ENCODE measurements at regions not wholly inside any gene's neighbourhood (a gene's known extent, or its start where the extent isn't known, plus 50 kb on each side); places are given as distances from the start of the nearest gene placed in this dataset.
"Not testable (repeated sequence)": the region's sequence is repeated elsewhere in the genome, so short reads cannot be mapped to it uniquely, and the experiment has no call there.

DNA sequence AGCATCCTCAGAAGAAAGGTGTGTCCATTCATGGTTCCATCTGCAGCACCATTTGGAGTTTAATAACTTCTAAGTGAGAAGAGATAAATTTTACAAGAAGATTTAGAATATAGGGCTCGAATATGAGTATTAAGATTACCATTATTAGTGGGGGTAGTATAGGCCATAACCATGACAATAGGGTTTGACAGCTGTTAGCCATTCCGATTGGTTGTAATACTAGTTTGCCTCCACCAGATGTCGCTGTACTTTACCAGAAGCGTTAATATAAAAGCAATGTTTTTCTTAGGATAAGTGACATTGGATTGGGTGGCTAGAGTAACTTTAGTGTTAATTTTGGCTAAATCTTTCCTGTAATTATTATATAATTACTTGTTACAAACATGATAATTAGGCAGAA, 107.5 kb upstream of the SRD5A2 start:
- TF ChIP-seq, protein P1, sequence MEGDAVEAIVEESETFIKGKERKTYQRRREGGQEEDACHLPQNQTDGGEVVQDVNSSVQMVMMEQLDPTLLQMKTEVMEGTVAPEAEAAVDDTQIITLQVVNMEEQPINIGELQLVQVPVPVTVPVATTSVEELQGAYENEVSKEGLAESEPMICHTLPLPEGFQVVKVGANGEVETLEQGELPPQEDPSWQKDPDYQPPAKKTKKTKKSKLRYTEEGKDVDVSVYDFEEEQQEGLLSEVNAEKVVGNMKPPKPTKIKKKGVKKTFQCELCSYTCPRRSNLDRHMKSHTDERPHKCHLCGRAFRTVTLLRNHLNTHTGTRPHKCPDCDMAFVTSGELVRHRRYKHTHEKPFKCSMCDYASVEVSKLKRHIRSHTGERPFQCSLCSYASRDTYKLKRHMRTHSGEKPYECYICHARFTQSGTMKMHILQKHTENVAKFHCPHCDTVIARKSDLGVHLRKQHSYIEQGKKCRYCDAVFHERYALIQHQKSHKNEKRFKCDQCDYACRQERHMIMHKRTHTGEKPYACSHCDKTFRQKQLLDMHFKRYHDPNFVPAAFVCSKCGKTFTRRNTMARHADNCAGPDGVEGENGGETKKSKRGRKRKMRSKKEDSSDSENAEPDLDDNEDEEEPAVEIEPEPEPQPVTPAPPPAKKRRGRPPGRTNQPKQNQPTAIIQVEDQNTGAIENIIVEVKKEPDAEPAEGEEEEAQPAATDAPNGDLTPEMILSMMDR (conservative IDR thresholded peaks at IDR 0.05; ENCODE audit: low read depth, low read length), result peak; percentile 60
- DNase-seq (ENCODE audit: low read depth), result no peak
- H3K4me3 ChIP-seq (ENCODE audit: low read depth, low read length), result no peak overlapping the region

DNA sequence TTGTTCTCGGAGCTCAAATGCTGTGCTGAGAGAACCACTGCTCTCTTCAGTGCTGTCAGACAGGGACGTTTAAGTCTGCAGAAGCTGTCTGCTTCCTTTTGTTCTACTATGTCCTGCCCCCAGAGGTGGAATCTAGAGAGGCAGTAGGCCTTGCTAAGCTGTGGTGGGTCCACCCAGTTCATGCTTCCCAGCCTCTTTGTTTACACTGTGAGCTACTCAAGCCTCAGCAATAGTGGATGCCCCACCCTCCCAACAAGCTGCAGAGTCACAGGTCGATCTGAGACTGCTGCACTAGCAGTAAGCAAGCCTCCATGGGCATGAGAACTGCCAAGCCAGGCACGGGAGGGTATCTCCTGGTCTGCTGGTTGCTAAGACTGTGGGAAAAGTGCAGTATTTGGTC, 102.8 kb upstream of the SRD5A2 start:
- H3K4me3 ChIP-seq (ENCODE audit: low read depth, low read length); DNase-seq (ENCODE audit: low read depth): not testable (repeated sequence)

DNA sequence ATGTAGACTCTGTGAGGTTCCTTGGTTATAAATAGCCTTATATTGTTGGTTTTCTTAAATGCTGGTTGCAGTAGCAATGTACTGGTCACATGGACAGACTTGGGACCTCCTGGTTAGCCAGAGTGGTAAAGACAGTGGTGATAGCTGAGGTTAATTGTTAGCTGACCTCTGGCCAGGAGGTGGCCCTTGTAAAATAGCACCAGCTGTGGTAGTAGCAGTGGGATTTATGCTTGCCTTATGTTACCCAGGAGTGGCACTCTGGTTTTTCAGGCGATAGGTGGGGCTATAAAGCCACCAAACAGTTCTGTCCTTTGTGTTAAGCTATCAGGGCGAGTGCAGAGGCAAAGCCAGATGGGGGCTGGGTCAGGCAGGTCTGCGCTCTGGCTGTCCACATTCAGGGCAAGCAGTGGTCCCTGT, 94.8 kb upstream of the SRD5A2 start:
- no peak overlapping the region for H3K4me3 ChIP-seq (ENCODE audit: low read depth, low read length)
- no peak for DNase-seq (ENCODE audit: low read depth)
- TF ChIP-seq, protein P1 (conservative IDR thresholded peaks at IDR 0.05; ENCODE audit: low read depth, low read length), result peak; percentile 17

DNA sequence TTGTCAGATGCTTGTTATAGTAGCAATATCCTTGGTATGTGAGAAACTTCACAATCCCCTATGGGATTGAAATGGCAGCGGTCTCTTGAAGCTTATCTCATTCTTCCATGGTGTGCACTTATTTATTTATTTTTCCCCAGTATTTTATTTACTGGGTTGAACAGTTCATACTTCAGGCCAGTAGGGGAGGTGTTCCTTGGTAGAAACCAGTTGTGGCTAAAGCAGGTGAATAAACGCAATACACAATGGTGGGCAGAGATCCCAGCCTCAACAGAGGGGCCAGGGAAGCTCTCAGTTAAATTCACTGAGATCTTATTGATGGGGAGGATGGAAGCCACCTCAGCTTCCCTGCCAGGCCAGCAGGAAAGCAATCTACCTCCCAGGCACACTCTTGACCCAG, 93.7 kb upstream of the SRD5A2 start:
- TF ChIP-seq, protein P1 (conservative IDR thresholded peaks at IDR 0.05; ENCODE audit: low read depth, low read length), result peak; percentile 30
- H3K4me3 ChIP-seq (ENCODE audit: low read depth, low read length), result no peak overlapping the region
- DNase-seq (ENCODE audit: low read depth), result no peak

DNA sequence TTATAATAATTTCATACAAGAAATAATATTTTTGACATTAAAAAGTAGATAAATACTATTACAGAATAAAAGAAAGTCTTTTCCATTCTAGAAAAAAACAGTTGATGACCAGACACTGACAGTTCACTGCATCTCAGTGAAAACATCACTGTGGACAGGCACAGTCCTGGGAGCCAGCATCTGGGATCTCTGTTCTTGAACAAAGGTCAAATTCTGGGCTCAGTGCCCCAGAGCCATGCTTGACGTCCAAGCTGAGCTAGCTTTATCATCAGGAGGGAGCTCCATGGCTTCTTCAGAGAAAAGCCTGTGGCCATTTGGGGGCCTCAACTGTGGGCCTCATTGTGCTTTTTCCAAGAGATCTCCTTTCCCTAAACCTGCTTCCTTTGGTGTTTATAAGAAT, 86.1 kb upstream of the SRD5A2 start:
- TF ChIP-seq, protein P1 (conservative IDR thresholded peaks at IDR 0.05; ENCODE audit: low read depth, low read length), result no peak
- DNase-seq (ENCODE audit: low read depth), result no peak
- no peak overlapping the region for H3K4me3 ChIP-seq (ENCODE audit: low read depth, low read length)

DNA sequence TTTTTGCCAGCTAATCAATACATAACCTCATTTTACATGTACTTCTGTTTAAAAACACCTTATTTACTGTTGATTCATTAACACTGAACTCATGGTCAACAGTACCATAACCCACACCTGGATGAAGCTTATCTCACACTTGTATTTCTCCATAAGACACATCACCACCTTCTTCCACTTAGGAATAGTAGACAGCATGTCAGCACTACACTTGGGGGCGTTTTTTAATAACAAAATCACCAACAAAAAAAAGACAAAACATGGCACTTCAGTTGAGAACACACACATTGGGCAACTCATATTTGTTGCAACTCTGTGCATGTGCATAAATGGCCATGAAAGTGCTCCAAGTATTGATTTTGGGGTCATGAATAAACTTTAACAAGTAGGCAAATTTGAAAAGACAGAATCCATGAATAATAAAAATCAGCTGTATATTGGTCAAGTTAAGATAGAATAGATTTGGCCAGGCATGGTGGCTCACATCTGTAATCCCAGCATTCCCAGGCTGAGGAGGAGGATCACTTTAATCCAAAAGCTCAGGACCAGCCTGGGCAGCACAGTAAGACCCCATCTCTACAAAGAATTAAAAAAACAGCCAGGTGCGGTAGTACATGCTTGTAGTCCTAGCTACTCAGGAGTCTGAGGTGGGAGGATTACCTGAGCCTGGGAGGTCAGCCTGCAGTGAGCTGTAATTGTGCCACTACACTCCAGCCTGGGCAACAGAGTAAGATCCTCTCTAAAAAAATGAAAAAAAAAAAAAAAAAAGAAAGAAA, 84.4 kb upstream of the SRD5A2 start:
- DNase-seq (ENCODE audit: low read depth), result no peak
- TF ChIP-seq, protein P1 (conservative IDR thresholded peaks at IDR 0.05; ENCODE audit: low read depth, low read length), result no peak
- no peak overlapping the region for H3K4me3 ChIP-seq (ENCODE audit: low read depth, low read length)

DNA sequence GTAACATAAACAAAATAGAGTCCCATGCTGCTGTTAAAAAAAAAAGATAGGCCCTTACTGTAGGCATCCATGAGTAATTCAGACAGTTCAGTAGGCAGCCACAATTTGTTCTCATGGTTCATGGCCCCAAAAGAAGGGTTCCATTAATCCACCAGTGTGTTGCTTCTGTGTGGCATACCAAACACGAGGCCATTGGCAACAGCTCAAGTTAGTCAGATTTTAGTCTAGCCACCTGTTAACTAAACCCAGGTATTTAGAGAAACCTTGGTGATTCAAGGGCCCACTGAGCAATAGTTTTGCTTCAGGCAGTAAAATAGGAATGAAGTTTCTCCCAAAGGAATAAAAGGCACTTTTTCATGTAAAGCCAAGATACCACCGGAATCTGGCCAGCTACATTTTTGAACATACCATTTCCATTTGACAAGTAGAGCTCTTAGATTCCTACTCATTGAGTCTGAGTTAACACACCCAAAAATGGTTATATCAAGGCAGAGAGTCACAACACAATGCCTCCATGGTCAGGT, 80.1 kb upstream of the SRD5A2 start:
- no peak overlapping the region for H3K4me3 ChIP-seq (ENCODE audit: low read depth, low read length)
- DNase-seq (ENCODE audit: low read depth), result peak; percentile 15
- TF ChIP-seq, protein P1 (conservative IDR thresholded peaks at IDR 0.05; ENCODE audit: low read depth, low read length), result no peak

Measured in epithelial cell of proximal tubule (primary cell).